Pancreas (tissue), 10 donors: ENCODE measurements at regions not wholly inside any gene's neighbourhood (a gene's known extent, or its start where the extent isn't known, plus 50 kb on each side); places are given as distances from the start of the nearest gene placed in this dataset.

ENCODE experiments used
- ATAC-seq, 4 donors: fragments of 200-7000 bp; cut with Tn5 transposase; one replicate each; pipeline versions ENCODE4 v1.8.0 to v1.9.1; 2020; ENCODE audit warnings: mild to moderate bottlenecking in 4 of 4, moderate library complexity in 4 of 4
- DNase-seq, 6 donors: peaks; one replicate each; pipeline ENCODE4 v3.0.0-alpha.2; 2020
- FAIRE-seq: peaks from 2 replicates; lab custom pipeline; 2012; peaks lifted over from hg19 to GRCh38; lab: Jason Lieb, UNC
- H3K27ac ChIP-seq, 4 donors: fragments of 200-600 bp; sonication (generic); 1 replicate in 3 of 4; 2 replicates in 1 of 4; pipeline versions ENCODE4 v1.5.0 to v1.8.0; 2020
- H3K27me3 ChIP-seq, 4 donors: fragments of 200-600 bp; one replicate each; pipeline ENCODE4 v1.8.0; 2021
- H3K36me3 ChIP-seq, 3 donors: fragments of 200-600 bp; sonication (generic) in 1 of 3; one replicate each; pipeline versions ENCODE4 v1.5.0 to v1.8.0; 2020 to 2021
- H3K4me1 ChIP-seq, 3 donors: fragments of 200-600 bp; one replicate each; pipeline ENCODE4 v1.8.0; 2021
- H3K4me3 ChIP-seq, 4 donors: fragments of 200-600 bp; sonication (generic) in 2 of 4; one replicate each; pipeline versions ENCODE4 v1.5.0 to v1.8.0; 2020 to 2021
- H3K9me3 ChIP-seq, 4 donors: fragments of 200-600 bp; one replicate each; pipeline ENCODE4 v1.8.0; 2021
- WGBS, 2 donors: extraction: QIAGEN DNeasy Blood & Tissue Kit; methylation state at CpG; one replicate each; pipeline ENCODE4 v1.1.7; 2013; 5-methylcytosine and 5-hydroxymethylcytosine counted together
- intact Hi-C, 3 donors: fragments of 100-400 bp; cut with DNase I; formaldehyde crosslinking; loops; one replicate each; pipeline versions ENCODE4 v1.11.1 to v1.14.2; 2022
- TF ChIP-seq, protein P1 (sequence below), 4 donors: fragments of 200-600 bp; sonication (generic) in 3 of 4; IDR thresholded peaks; one replicate each; pipeline versions ENCODE4 v1.5.0 to v1.8.0; 2021; ENCODE audit warnings: antibody characterized with exemption in 4 of 4
- donor health status: healthy with polysubstance abuse.
- donor health status: DM: no; HTN: no; CAD: no; lungs with moderate emphysema.
- donor health status: DM: no; HTN: no; CAD: no.
- donor health status: control.
- donor health status: control.
- donor health status: Bipolar disorder and iron deficiency.
- donor health status: DM: yes; HTN: yes; CAD: no.
- donor health status: DM: no; HTN: no; CAD: no.
- donor health status: DM: no; HTN: no; CAD: no.
- donor health status: DM: yes; HTN: yes; CAD: no.

DNA sequence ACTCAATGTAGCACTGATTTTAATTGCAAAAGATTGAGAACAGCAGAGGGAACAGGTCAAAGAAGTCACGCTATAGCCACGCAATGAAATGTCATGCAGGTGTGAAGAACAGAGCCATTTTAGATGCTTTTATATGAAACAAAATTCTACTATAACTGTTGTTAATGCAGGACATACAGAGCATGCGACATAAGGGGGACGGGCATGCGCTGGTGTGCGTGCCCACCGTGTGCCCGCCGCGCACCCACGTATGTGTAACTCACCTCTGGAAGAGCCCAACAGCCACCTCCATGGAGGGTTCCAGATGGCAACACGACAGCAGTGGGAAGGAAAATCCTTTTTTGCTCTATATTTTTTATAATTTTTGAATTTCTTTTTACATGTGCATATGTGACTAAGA lies 410.0 kb upstream of the RNF32 start:
- intact Hi-C loops, result no loop called here
- 90 to 92% methylated on average over 12 of the region's 12 CpGs for WGBS, 2 donors
- H3K4me3 ChIP-seq, result no peak overlapping the region
- TF ChIP-seq, protein P1, sequence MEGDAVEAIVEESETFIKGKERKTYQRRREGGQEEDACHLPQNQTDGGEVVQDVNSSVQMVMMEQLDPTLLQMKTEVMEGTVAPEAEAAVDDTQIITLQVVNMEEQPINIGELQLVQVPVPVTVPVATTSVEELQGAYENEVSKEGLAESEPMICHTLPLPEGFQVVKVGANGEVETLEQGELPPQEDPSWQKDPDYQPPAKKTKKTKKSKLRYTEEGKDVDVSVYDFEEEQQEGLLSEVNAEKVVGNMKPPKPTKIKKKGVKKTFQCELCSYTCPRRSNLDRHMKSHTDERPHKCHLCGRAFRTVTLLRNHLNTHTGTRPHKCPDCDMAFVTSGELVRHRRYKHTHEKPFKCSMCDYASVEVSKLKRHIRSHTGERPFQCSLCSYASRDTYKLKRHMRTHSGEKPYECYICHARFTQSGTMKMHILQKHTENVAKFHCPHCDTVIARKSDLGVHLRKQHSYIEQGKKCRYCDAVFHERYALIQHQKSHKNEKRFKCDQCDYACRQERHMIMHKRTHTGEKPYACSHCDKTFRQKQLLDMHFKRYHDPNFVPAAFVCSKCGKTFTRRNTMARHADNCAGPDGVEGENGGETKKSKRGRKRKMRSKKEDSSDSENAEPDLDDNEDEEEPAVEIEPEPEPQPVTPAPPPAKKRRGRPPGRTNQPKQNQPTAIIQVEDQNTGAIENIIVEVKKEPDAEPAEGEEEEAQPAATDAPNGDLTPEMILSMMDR (IDR thresholded peaks at IDR 0.05), result no peak
- DNase-seq (no peak), FAIRE-seq (no peak), ATAC-seq (no peak)
- no peaks in the 10 kb centered on the region for H3K9me3 ChIP-seq
- H3K27ac ChIP-seq, result no peak overlapping the region
- no peaks in the 10 kb centered on the region for H3K4me1 ChIP-seq
- no peaks in the 10 kb centered on the region for H3K36me3 ChIP-seq
- no peaks in the 10 kb centered on the region for H3K27me3 ChIP-seq

DNA sequence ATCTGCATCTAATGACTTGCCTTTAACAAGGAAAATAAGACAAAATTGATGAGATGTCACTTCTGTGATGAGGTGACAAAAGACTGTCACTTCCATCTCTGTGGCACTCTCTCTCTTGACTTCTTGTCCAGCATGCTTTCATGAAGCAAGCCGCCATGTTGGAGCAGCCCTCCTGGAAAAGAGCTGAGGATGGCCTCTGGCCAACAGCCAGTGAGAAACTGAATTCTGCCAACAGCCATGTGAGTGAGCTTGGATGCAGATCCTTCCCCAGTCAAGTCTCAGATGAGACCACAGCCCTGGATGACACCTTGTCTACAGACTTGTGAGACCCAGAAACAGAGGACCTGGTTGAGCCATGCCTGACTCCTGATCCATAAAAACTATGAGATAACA lies 412.6 kb upstream of the SHH start:
- WGBS, 2 donors, result 79 to 91% methylated on average over 1 of the region's 1 CpG
- FAIRE-seq, result no peak

DNA sequence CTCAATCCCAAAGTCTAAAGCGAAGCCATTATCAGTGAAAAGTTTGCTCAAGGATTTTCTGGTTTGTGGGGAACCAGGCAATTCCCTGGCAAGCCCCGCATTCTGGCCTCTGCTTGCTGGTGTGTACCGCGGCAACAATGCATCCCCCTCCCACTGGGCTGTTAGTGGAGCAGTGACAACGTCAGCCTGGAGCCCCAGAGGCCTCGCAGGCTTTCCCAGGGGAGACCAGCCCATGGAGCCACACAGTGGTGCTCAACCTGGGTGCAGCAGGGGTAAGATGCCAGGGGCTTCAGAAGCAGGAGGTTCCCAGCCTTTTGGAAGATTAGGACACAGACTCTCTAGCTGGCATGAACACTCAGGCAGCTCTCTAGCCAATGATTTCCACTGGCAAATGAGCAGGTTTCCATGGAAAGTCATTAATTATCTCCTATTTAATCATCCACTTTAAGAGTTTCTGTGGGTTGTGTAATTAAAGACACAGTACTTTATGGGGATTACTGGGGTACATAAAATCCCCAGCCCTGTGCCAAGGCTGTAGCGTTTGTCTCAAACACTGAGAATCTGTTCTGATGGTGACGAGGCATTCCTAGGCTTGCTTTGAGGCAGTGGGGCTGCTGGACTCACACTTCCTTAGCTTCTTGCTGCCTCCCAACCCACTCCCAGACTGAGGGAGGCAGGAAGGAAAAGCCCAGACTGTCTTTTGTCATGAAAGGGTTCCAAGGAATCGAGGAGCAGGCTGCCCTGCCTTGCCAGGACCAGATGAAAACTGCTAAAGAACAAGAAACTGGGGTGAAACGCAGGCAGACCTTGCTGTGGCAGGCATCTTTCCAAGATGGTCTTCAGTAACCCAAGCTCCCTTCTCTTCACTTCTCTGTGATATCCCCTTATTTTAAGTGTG lies 411.9 kb upstream of the SHH start:
- DNase-seq (no peak), FAIRE-seq (no peak), ATAC-seq (no peak)
- Histone ChIP-seq H3K27me3 (no peaks in the 10 kb centered on the region), H3K36me3 (no peaks in the 10 kb centered on the region), H3K4me3 (no peak overlapping the region), H3K4me1 (no peaks in the 10 kb centered on the region), H3K9me3 (no peaks in the 10 kb centered on the region), H3K27ac (no peak overlapping the region)
- TF ChIP-seq, protein P1 (IDR thresholded peaks at IDR 0.05), result no peak
- 52 to 60% methylated on average over 10 of the region's 10 CpGs for WGBS, 2 donors
- intact Hi-C loops, result no loop called here

More for the DNA sequence above, 412.6 kb upstream of the SHH start:
- no peaks in the 10 kb centered on the region for H3K27me3 ChIP-seq
- no peaks in the 10 kb centered on the region for H3K4me1 ChIP-seq
- no peak overlapping the region for H3K4me3 ChIP-seq
- no peaks in the 10 kb centered on the region for H3K36me3 ChIP-seq
- no peaks in the 10 kb centered on the region for H3K9me3 ChIP-seq
- TF ChIP-seq, protein P1 (IDR thresholded peaks at IDR 0.05), result no peak
- H3K27ac ChIP-seq, result no peak overlapping the region
- DNase-seq (no peak), ATAC-seq (no peak)
- intact Hi-C loops, result no loop called here

GRCh38 chr7:156222611-156223010 lies 410.3 kb upstream of the SHH start:
- H3K36me3 ChIP-seq, result no peaks in the 10 kb centered on the region
- ATAC-seq, result no peak
- FAIRE-seq, result no peak
- intact Hi-C loops, result no loop called here
- 80 to 84% methylated on average over 7 of the region's 7 CpGs for WGBS, 2 donors
- no peak for DNase-seq
- H3K27me3 ChIP-seq, result no peaks in the 10 kb centered on the region
- no peak overlapping the region for H3K4me3 ChIP-seq
- H3K27ac ChIP-seq, result no peak overlapping the region
- TF ChIP-seq, protein P1 (IDR thresholded peaks at IDR 0.05), result no peak
- H3K4me1 ChIP-seq, result no peaks in the 10 kb centered on the region
- H3K9me3 ChIP-seq, result no peaks in the 10 kb centered on the region

DNA sequence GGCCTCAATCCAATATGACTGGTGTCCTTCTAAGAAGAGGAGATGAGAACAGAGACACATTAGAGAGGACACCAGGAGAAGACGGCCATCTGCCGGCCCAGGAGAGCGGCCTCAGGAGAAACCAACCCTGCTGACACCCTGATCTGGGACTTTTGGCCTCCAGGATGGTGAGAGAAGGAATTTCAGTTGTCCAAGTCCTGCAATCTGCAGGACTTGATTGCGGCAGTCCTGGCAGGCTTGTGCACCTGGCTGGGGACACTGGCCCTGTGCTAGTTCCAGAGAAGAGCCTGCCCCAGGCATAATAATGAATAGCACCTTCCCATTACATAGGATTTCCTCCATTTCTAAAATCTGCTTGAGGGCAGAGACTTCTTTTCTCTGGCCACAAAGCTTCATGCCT lies 409.9 kb upstream of the SHH start:
- no peaks in the 10 kb centered on the region for H3K36me3 ChIP-seq
- H3K27ac ChIP-seq, result no peak overlapping the region
- DNase-seq, result no peak
- ATAC-seq, result no peak
- no peak overlapping the region for H3K4me3 ChIP-seq
- 89 to 90% methylated on average over 4 of the region's 4 CpGs for WGBS, 2 donors
- H3K9me3 ChIP-seq, result no peaks in the 10 kb centered on the region
- no peaks in the 10 kb centered on the region for H3K4me1 ChIP-seq
- TF ChIP-seq, protein P1 (IDR thresholded peaks at IDR 0.05), result no peak
- intact Hi-C loops, result no loop called here
- no peak for FAIRE-seq
- no peaks in the 10 kb centered on the region for H3K27me3 ChIP-seq
